Stomach (tissue), 8 donors: ENCODE measurements at regions not wholly inside any gene's neighbourhood (a gene's known extent, or its start where the extent isn't known, plus 50 kb on each side); places are given as distances from the start of the nearest gene placed in this dataset.

Source experiments
- DNase-seq, 2 donors: peaks; one replicate each; pipeline versions ENCODE4 v3.0.0 to v3.0.0-alpha.2; 2013 to 2019
- H3K27ac ChIP-seq, 5 donors: fragments of 200-600 bp in 4 of 5; sonication (generic) in 4 of 5; one replicate each; pipeline ENCODE4 v1.5.1; 2013 to 2019; ENCODE audit warnings: mild to moderate bottlenecking in 1 of 5, moderate library complexity in 1 of 5
- H3K27me3 ChIP-seq, 3 donors: fragments of 200-600 bp; sonication (generic); one replicate each; pipeline ENCODE4 v1.5.1; 2017 to 2019; ENCODE audit warnings: mixed run types in 1 of 3
- H3K36me3 ChIP-seq, 4 donors: fragments of 200-600 bp; sonication (generic); 1 replicate in 3 of 4; 2 replicates in 1 of 4; pipeline ENCODE4 v1.5.1; 2016 to 2019
- H3K4me1 ChIP-seq, 4 donors: fragments of 200-600 bp; sonication (generic); one replicate each; pipeline ENCODE4 v1.5.1; 2016 to 2019
- H3K4me3 ChIP-seq, 4 donors: fragments of 200-600 bp; sonication (generic) in 3 of 4; one replicate each; pipeline ENCODE4 v1.5.1; 2016 to 2019; ENCODE audit warnings: mild to moderate bottlenecking in 1 of 4
- H3K9me3 ChIP-seq, 4 donors: fragments of 200-600 bp; sonication (generic); one replicate each; pipeline ENCODE4 v1.5.1; 2016 to 2019
- EP300 ChIP-seq: sonication (generic); formaldehyde crosslinking; IDR thresholded peaks from one replicate; pipeline ENCODE4 v1.6.1; 2017; ENCODE audit warnings: antibody characterized with exemption
- POLR2A ChIP-seq, 4 donors: fragments of 450-650 bp; IDR thresholded peaks; one replicate each; pipeline ENCODE4 v1.6.1; 2016; ENCODE audit warnings: antibody characterized with exemption in 4 of 4, control low read depth in 2 of 4, mild to moderate bottlenecking in 1 of 4, moderate library complexity in 1 of 4
- POLR2AphosphoS5 ChIP-seq, 3 donors: sonication (generic); formaldehyde crosslinking; IDR thresholded peaks; one replicate each; pipeline ENCODE4 v1.6.1; 2016; ENCODE audit warnings: antibody characterized with exemption in 3 of 3
- WGBS, 5 donors: extraction: QIAGEN DNeasy Blood & Tissue Kit in 3 of 5; methylation state at CpG; one replicate each; pipeline versions ENCODE4 v1.1.5 to v1.1.7; 2013 to 2018; 5-methylcytosine and 5-hydroxymethylcytosine counted together
- intact Hi-C: fragments of 100-400 bp; cut with DNase I; formaldehyde crosslinking; loops from one replicate; pipeline ENCODE4 v1.15.1; 2023; ENCODE audit warnings: low total_unique reads
- TF ChIP-seq, protein P1 (sequence below), 7 experiments: fragments of 450-650 bp in 4 of 7; fragments of 200-600 bp in 3 of 7; sonication (generic) in 3 of 7; IDR thresholded peaks; one replicate each; pipeline ENCODE4 v1.5.1; 2016 to 2019; ENCODE audit warnings: antibody characterized with exemption in 7 of 7, control low read depth in 2 of 7, mild to moderate bottlenecking in 1 of 7
- donor health status: healthy with polysubstance abuse.
- donor health status: Bipolar disorder and iron deficiency.
- donor health status: healthy.

DNA sequence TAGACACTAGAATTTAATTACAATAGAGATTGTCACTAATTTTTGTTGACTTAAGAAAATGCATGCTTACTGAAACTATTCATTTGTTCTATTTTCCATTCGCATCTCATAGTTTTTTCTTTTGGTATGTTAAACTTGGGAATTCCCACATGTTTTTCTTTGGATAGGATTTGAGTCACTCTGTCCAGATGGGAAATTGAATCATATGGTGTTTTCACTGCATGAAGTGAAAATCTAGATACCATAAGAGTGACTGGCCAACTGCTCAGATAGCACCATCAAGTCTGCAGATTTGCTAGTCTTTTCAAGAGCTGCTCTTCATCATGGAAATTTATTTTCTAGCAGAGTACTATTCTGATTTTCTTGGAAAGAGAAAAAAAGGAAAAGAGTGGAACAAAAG is 172.6 kb downstream of the FAM47B start:
- Histone ChIP-seq H3K4me3 (no peak overlapping the region), H3K27me3 (no peaks in the 10 kb centered on the region), H3K27ac (no peak overlapping the region), H3K4me1 (no peaks in the 10 kb centered on the region), H3K36me3 (no peaks in the 10 kb centered on the region), H3K9me3 (peaks cover 0 to 12% (median 0%) of the 10 kb centered on the region in 4 donors)
- intact Hi-C loops = no loop called here
- TF ChIP-seq EP300 = no peak
- no peak for TF ChIP-seq POLR2A (IDR thresholded peaks at IDR 0.05)
- TF ChIP-seq, protein P1, sequence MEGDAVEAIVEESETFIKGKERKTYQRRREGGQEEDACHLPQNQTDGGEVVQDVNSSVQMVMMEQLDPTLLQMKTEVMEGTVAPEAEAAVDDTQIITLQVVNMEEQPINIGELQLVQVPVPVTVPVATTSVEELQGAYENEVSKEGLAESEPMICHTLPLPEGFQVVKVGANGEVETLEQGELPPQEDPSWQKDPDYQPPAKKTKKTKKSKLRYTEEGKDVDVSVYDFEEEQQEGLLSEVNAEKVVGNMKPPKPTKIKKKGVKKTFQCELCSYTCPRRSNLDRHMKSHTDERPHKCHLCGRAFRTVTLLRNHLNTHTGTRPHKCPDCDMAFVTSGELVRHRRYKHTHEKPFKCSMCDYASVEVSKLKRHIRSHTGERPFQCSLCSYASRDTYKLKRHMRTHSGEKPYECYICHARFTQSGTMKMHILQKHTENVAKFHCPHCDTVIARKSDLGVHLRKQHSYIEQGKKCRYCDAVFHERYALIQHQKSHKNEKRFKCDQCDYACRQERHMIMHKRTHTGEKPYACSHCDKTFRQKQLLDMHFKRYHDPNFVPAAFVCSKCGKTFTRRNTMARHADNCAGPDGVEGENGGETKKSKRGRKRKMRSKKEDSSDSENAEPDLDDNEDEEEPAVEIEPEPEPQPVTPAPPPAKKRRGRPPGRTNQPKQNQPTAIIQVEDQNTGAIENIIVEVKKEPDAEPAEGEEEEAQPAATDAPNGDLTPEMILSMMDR (IDR thresholded peaks at IDR 0.05) = no peak
- TF ChIP-seq POLR2AphosphoS5 (IDR thresholded peaks at IDR 0.05) = no peak
- DNase-seq = no peak
- WGBS, 5 donors = 58 to 90% (median 82%) methylated on average over 1 of the region's 1 CpG

DNA sequence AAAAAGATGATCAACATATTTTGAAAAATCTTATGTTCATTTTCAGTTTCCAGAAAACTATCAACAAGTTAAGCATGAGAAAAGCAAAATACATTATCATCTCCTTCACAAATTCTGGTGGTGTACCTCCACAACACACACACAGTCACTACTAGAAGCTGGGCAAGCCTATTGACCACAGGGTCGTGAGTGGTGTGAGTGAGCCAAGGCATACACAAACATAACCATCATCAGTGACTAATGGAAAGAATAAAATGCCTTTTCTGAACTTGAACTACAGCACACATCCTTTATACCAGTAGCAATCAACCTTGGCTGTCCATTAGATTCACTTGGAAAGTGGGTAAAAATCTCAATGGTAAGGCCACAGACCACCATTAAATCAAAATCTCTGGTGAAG is 180.2 kb downstream of the FAM47B start:
- Histone ChIP-seq H3K36me3 (no peaks in the 10 kb centered on the region), H3K4me3 (no peak overlapping the region), H3K27me3 (no peaks in the 10 kb centered on the region), H3K27ac (no peak overlapping the region), H3K4me1 (no peaks in the 10 kb centered on the region), H3K9me3 (no peaks in the 10 kb centered on the region)
- 18 to 60% (median 32%) methylated on average over 1 of the region's 1 CpG for WGBS, 5 donors
- DNase-seq = no peak
- intact Hi-C loops = no loop called here
- TF ChIP-seq EP300 (no peak), POLR2A (IDR thresholded peaks at IDR 0.05) (no peak)
- TF ChIP-seq, protein P1 (IDR thresholded peaks at IDR 0.05) = no peak

DNA sequence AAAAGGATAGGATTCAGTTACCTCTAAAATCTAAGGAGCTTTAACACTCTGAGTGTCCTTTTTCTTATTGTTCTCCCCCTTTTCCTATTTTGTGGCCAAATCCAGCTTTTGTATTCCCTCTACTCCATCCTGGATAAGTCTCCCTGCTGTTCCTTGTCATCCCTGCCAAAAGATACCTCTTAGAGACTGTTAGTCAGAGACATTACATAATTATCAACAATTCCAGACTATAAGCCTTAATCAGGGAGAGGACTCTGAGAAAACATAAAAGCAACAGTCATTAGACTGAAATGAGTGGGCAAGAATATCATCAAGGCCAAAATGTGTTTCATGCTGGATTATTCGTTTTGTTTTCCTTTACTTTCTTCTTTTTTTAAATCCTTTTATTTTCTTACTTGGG is 206.9 kb downstream of the FAM47B start:
- Histone ChIP-seq H3K9me3 (no peaks in the 10 kb centered on the region), H3K36me3 (no peaks in the 10 kb centered on the region), H3K27ac (no peak overlapping the region), H3K4me1 (no peaks in the 10 kb centered on the region), H3K4me3 (no peak overlapping the region), H3K27me3 (no peaks in the 10 kb centered on the region)
- intact Hi-C loops = no loop called here
- WGBS, 5 donors = 50 to 80% (median 67%) methylated on average over 1 of the region's 1 CpG
- no peak for DNase-seq
- TF ChIP-seq POLR2AphosphoS5 (IDR thresholded peaks at IDR 0.05) = no peak
- no peak for TF ChIP-seq POLR2A (IDR thresholded peaks at IDR 0.05)
- no peak for TF ChIP-seq EP300

DNA sequence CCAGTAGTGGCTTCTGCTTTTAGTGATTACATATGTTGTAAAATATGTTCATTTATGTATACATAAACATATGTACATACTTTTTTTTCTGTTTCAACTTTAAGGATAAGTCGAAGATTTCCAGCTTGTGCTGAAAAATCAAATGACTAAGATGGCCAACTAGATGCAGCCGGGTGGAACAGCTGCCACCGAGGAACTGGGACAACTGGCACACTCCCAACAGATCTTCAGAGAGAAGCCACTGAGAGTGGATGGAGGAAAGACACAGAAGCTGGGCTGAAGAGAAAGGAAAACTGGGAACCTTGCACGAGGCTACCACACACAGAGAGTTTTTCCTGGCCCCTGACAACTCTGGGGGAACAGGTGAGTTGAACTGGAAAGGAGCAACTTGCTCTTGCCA is 207.5 kb downstream of the FAM47B start:
- TF ChIP-seq EP300 = no peak
- TF ChIP-seq POLR2AphosphoS5 (IDR thresholded peaks at IDR 0.05) = no peak
- TF ChIP-seq, protein P1 (IDR thresholded peaks at IDR 0.05) = no peak
- no peak for TF ChIP-seq POLR2A (IDR thresholded peaks at IDR 0.05)
- H3K27me3 ChIP-seq = no peaks in the 10 kb centered on the region
- DNase-seq = no peak
- H3K27ac ChIP-seq = no peak overlapping the region
- 64 to 71% (median 67%) methylated on average over 4 of the region's 4 CpGs for WGBS, 5 donors
- no peaks in the 10 kb centered on the region for H3K36me3 ChIP-seq
- H3K4me3 ChIP-seq = no peak overlapping the region
- intact Hi-C loops = no loop called here
- no peaks in the 10 kb centered on the region for H3K9me3 ChIP-seq
- H3K4me1 ChIP-seq = no peaks in the 10 kb centered on the region

DNA sequence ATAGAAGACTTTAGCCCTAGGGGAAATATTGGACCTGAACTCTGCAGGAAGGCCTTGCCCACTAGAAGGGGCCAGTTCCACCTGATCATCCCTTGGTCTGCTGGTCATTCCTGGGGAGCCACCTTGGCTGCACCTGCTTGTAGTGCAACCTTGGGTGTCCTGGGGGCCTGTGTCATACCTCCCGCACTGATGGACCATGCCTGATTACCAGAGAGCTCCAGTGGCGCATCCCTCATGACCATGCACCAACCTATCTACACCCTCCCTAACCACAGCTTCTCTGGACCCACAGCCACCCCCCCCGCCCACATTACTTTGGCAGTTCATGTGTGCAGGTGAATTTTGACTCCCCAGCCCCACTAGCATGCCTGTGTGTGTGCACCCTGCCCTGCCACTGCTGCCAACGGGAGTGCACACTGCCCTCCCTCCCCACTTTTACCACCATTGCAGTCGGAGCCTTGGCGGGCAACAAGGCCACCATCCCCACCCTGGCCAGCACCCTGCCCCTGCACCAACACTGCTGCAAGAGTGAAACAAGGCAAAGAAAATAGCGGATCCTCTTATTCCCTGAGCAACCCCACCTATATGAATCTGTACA is 208.1 kb downstream of the FAM47B start:
- DNase-seq = no peak
- Histone ChIP-seq H3K27ac (no peak overlapping the region), H3K4me1 (no peaks in the 10 kb centered on the region), H3K27me3 (no peaks in the 10 kb centered on the region), H3K36me3 (no peaks in the 10 kb centered on the region), H3K9me3 (no peaks in the 10 kb centered on the region), H3K4me3 (no peak overlapping the region)
- intact Hi-C loops = no loop called here
- WGBS, 5 donors = 71 to 96% (median 90%) methylated on average over 3 to 7 of the region's 7 CpGs
- TF ChIP-seq POLR2A (IDR thresholded peaks at IDR 0.05) (no peak), EP300 (no peak), POLR2AphosphoS5 (IDR thresholded peaks at IDR 0.05) (no peak)
- TF ChIP-seq, protein P1 (IDR thresholded peaks at IDR 0.05) = no peak
